ENCODE measurements at regions not wholly inside any gene's neighbourhood (a gene's known extent, or its start where the extent isn't known, plus 50 kb on each side); places are given as distances from the start of the nearest gene placed in this dataset.
"Not testable (repeated sequence)": the region's sequence is repeated elsewhere in the genome, so short reads cannot be mapped to it uniquely, and the experiment has no call there.

- not testable (repeated sequence) for TF ChIP-seq POLR2AphosphoS5, POLR2A, CTCF, EP300 (IDR thresholded peaks at IDR 0.05)
Measured at GRCh38 chr1:103436568-103437100, 88.9 kb upstream of the RNPC3 start.

Measured in upper lobe of left lung (tissue), 4 donors.